Upper lobe of left lung (tissue), 6 donors: ENCODE measurements at regions not wholly inside any gene's neighbourhood (a gene's known extent, or its start where the extent isn't known, plus 50 kb on each side); places are given as distances from the start of the nearest gene placed in this dataset.

ENCODE experiments used
- ATAC-seq, 2 donors: fragments of 200-7000 bp; cut with Tn5 transposase; one replicate each; pipeline ENCODE4 v1.9.1; 2022; ENCODE audit warnings: mild to moderate bottlenecking in 2 of 2, moderate library complexity in 2 of 2; ENCODE audit not compliant: low FRiP score in 2 of 2
- DNase-seq, 2 donors: peaks; one replicate each; pipeline ENCODE4 v3.0.0-alpha.2; 2019 to 2020
- H3K27ac ChIP-seq, 4 donors: fragments of 200-600 bp; sonication (generic); one replicate each; pipeline ENCODE4 v1.5.1; 2016 to 2019
- H3K27me3 ChIP-seq, 4 donors: fragments of 200-600 bp; sonication (generic); one replicate each; pipeline ENCODE4 v1.5.1; 2017 to 2019
- H3K36me3 ChIP-seq, 4 donors: fragments of 200-600 bp; sonication (generic); one replicate each; pipeline ENCODE4 v1.5.1; 2016 to 2019
- H3K4me1 ChIP-seq, 4 donors: fragments of 200-600 bp; sonication (generic); one replicate each; pipeline ENCODE4 v1.5.1; 2018 to 2019
- H3K4me3 ChIP-seq, 4 donors: fragments of 200-600 bp; sonication (generic); one replicate each; pipeline ENCODE4 v1.5.1; 2017 to 2019; ENCODE audit warnings: mild to moderate bottlenecking in 2 of 4, moderate library complexity in 1 of 4
- H3K9me3 ChIP-seq, 4 donors: fragments of 200-600 bp; sonication (generic); one replicate each; pipeline ENCODE4 v1.5.1; 2018 to 2019
- CTCF ChIP-seq, 6 experiments: fragments of 450-650 bp in 4 of 6; fragments of 200-600 bp in 2 of 6; sonication (generic) in 2 of 6; IDR thresholded peaks; one replicate each; pipeline ENCODE4 v1.5.1; 2016 to 2019; ENCODE audit warnings: antibody characterized with exemption in 6 of 6
- EP300 ChIP-seq, 4 donors: sonication (generic); formaldehyde crosslinking; IDR thresholded peaks; one replicate each; pipeline ENCODE4 v1.5.1; 2017; ENCODE audit warnings: antibody characterized with exemption in 4 of 4, control low read depth in 2 of 4
- POLR2A ChIP-seq, 4 donors: fragments of 450-650 bp; IDR thresholded peaks; one replicate each; pipeline ENCODE4 v1.5.1; 2016 to 2017; ENCODE audit warnings: antibody characterized with exemption in 4 of 4, mild to moderate bottlenecking in 2 of 4
- POLR2AphosphoS5 ChIP-seq, 2 donors: sonication (generic); formaldehyde crosslinking; IDR thresholded peaks; one replicate each; pipeline ENCODE4 v1.5.1; 2017; ENCODE audit warnings: antibody characterized with exemption in 2 of 2
- WGBS, 2 donors: methylation state at CpG; one replicate each; pipeline ENCODE4 v1.1.5; 2017 to 2018; 5-methylcytosine and 5-hydroxymethylcytosine counted together
- donor health status: DM: no; HTN: no; CAD: no; lungs with moderate emphysema.
- donor health status: DM: no; HTN: yes; CAD: no; lungs with severe emphysema.

- H3K9me3 ChIP-seq = no peaks in the 10 kb centered on the region
- H3K27me3 ChIP-seq = no peaks in the 10 kb centered on the region
- H3K27ac ChIP-seq = no peak overlapping the region
- no peak for DNase-seq
- H3K4me3 ChIP-seq = no peak overlapping the region
- WGBS, 2 donors = 77 to 83% methylated on average over 6 of the region's 6 CpGs
- no peaks in the 10 kb centered on the region for H3K36me3 ChIP-seq
- ATAC-seq = no peak
- TF ChIP-seq CTCF (IDR thresholded peaks at IDR 0.05) = no peak
- TF ChIP-seq EP300 (IDR thresholded peaks at IDR 0.05) = no peak
- no peak for TF ChIP-seq POLR2A (IDR thresholded peaks at IDR 0.05)
- TF ChIP-seq POLR2AphosphoS5 (IDR thresholded peaks at IDR 0.05) = no peak
- H3K4me1 ChIP-seq = no peaks in the 10 kb centered on the region
Observed at GRCh38 chr12:42819846-42820245, 230.3 kb upstream of the PRICKLE1 start.

GRCh38 chr12:42815068-42815467 is 225.5 kb upstream of the PRICKLE1 start:
- TF ChIP-seq POLR2AphosphoS5 (IDR thresholded peaks at IDR 0.05) = no peak
- TF ChIP-seq CTCF (IDR thresholded peaks at IDR 0.05) = no peak
- no peak for TF ChIP-seq EP300 (IDR thresholded peaks at IDR 0.05)
- no peak for TF ChIP-seq POLR2A (IDR thresholded peaks at IDR 0.05)
- Histone ChIP-seq H3K9me3 (no peaks in the 10 kb centered on the region), H3K27me3 (no peaks in the 10 kb centered on the region), H3K4me3 (no peak overlapping the region), H3K4me1 (no peaks in the 10 kb centered on the region), H3K27ac (no peak overlapping the region), H3K36me3 (no peaks in the 10 kb centered on the region)
- no peak for ATAC-seq
- 76 to 78% methylated on average over 2 of the region's 2 CpGs for WGBS, 2 donors
- no peak for DNase-seq

- TF ChIP-seq POLR2A (IDR thresholded peaks at IDR 0.05) = no peak
- TF ChIP-seq EP300 (IDR thresholded peaks at IDR 0.05) = no peak
- no peak for TF ChIP-seq CTCF (IDR thresholded peaks at IDR 0.05)
- TF ChIP-seq POLR2AphosphoS5 (IDR thresholded peaks at IDR 0.05) = no peak
- DNase-seq (no peak), ATAC-seq (no peak)
- Histone ChIP-seq H3K9me3 (no peaks in the 10 kb centered on the region), H3K27ac (no peak overlapping the region), H3K4me3 (no peak overlapping the region), H3K4me1 (peaks cover 0 to 3% (median 0%) of the 10 kb centered on the region in 4 donors), H3K27me3 (no peaks in the 10 kb centered on the region), H3K36me3 (no peaks in the 10 kb centered on the region)
- 79 to 82% methylated on average over 3 of the region's 3 CpGs for WGBS, 2 donors
Observed at GRCh38 chr12:42812871-42813270, 223.3 kb upstream of the PRICKLE1 start.

- Histone ChIP-seq H3K36me3 (no peaks in the 10 kb centered on the region), H3K4me3 (no peak overlapping the region), H3K9me3 (no peaks in the 10 kb centered on the region), H3K27ac (no peak overlapping the region), H3K27me3 (no peaks in the 10 kb centered on the region), H3K4me1 (peaks cover 0 to 3% (median 0%) of the 10 kb centered on the region in 4 donors)
- DNase-seq (no peak), ATAC-seq (no peak)
- TF ChIP-seq CTCF (IDR thresholded peaks at IDR 0.05) (no peak), POLR2AphosphoS5 (IDR thresholded peaks at IDR 0.05) (no peak), EP300 (IDR thresholded peaks at IDR 0.05) (no peak), POLR2A (IDR thresholded peaks at IDR 0.05) (no peak)
Observed at GRCh38 chr12:42812086-42812485, 222.5 kb upstream of the PRICKLE1 start.

- Histone ChIP-seq H3K27me3 (no peaks in the 10 kb centered on the region), H3K4me1 (peaks cover 0 to 3% (median 0%) of the 10 kb centered on the region in 4 donors), H3K27ac (no peak overlapping the region), H3K36me3 (no peaks in the 10 kb centered on the region), H3K4me3 (no peak overlapping the region), H3K9me3 (no peaks in the 10 kb centered on the region)
- no peak for DNase-seq
- no peak for ATAC-seq
- TF ChIP-seq POLR2A (IDR thresholded peaks at IDR 0.05) (no peak), EP300 (IDR thresholded peaks at IDR 0.05) (no peak), POLR2AphosphoS5 (IDR thresholded peaks at IDR 0.05) (no peak), CTCF (IDR thresholded peaks at IDR 0.05) (no peak)
- WGBS, 2 donors = 51 to 65% methylated on average over 3 of the region's 3 CpGs
Observed at GRCh38 chr12:42810006-42810405, 220.5 kb upstream of the PRICKLE1 start.
